Lung microvascular endothelial cell (primary cell): ENCODE measurements at regions not wholly inside any gene's neighbourhood (a gene's known extent, or its start where the extent isn't known, plus 50 kb on each side); places are given as distances from the start of the nearest gene placed in this dataset.

Experiments used
- DNase-seq, 2 donors: peaks; one replicate each; pipeline versions ENCODE4 v3.0.0 to v3.0.0-alpha.2; 2010; ENCODE audit warnings: low read depth in 2 of 2

GRCh38 chr22:42330170-42330569, 59.7 kb upstream of the TCF20 start:
- no peak for DNase-seq

DNA sequence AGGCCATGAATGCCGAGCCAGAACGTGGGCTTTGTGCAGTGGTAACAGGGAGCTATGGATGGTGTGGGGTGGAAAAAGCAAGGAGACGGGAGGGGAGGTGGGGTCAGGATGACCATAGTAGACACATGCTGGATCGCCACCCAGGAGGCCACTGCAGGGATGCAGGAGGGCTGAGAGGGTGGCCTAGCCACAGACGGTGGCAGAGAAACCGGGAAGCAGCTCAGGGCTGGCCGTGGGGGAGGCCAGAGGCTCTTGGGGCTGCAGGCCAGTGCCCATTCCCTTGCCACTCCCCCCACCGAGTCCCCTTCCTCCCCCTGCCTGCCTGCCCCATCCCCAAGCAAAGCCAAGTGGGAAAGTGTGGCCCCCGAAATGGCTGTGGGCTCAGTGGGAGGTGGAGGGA, 59.1 kb upstream of the TCF20 start:
- DNase-seq, result no peak

DNA sequence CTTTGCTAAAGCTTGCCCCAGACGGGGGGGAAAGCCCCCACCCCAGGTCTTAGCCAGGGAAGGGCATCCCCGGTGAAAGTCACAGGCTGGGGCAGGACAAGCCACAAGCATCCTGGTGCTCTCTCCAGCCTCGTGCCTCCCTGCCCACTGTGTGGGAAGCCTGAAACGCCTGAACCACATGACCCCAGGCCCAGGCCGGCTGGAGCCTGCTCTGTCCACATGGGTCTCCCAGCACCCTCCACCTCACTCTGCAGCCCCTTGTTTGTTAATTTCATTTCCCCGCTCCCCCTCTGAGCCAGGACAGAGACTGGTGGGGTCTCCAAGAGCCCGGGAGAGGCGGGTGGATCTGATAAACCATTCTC, 58.3 kb upstream of the TCF20 start:
- no peak for DNase-seq

DNA sequence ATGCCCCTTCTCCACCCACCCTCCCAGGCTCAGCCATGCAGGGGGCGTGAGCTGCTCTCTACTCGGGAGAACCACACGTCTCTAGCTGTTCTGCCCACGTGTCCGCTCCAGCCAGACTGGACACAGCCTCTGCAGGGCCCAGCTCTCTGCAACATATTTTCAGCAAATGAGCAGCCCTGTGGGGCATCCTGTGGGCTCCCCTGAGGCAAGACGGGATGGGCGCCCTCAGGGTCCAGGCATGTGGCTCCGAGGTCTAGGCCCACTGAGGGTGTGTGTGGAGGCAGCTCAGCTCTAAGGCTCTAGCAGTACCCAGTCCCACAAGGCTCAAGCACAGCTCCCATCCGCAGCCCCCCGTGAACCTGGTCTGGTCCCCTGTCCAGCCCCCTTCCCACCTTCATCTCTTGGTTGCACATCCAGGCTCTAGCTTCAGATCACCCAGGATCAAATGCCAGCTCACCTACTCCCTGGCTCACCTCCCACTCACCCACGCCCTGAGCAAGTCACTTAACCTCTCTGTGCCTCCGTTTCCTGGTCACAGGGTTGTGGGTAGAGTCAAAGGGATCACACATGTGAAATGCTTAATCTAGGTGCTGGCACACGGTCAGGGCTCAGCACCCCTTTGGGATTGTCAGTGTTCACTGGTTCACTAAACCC, 57.8 kb upstream of the TCF20 start:
- no peak for DNase-seq

- DNase-seq, result peak in 1 of 2 donors; percentile 11
Observed at GRCh38 chr22:42327462-42328129, 57.1 kb upstream of the TCF20 start.

GRCh38 chr22:42326801-42327200, 56.3 kb upstream of the TCF20 start:
- peak in 1 of 2 donors; percentile 53 for DNase-seq

DNA sequence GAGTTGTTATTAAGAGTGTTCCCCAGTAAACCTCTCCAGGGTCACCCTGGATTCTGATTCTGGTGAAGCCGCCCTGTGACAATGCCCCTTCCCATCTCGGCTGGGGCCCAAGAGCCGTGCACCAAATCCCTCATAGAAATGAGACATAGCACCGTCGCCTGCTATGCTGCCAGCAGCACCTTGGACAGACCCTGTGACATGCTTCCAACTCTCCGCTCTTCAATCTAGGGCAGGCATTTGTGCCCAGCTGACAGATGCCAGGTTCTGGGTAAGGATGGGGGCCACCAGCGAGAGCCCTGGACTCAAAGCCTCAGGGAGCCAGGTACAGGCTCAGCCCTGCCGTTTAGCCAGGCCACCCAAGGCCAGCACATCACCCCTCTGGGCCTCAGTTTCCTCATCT, 55.8 kb upstream of the TCF20 start:
- DNase-seq, result no peak

DNA sequence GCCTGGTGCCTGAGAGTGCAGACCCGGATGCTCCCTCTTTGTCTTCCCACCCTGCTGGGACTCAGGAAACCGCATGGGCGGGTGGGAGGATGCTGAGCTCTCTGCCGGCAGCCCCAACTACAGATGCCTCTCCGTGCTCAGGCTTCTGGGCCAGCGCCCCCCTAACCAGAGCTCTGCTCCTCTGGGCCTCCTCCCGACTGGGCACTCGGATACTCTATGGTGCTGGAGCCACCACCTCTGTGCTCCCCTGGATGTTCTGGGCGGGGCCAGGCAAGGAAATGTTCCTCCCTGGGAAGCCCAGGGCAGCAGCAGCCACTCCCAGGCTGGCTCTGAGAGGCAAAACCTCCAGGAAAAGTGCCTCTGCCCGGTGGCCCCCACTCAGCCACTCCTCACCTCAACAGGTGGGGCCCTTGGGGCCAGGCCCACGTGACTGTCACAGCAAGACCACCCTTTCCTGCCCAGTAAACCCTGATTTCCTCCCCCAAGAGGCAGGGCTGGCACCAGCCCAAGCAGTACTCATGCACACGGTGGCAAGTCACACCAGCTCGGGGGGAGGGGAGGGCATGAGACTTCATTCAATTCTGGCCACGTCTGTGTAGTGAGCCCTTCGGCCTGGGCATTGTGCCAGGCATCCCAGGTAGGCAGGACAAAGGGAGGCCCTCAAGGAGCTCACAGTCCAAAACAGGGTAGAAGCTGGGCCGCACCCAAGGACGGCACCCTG, 54.7 kb upstream of the TCF20 start:
- DNase-seq, result no peak

DNA sequence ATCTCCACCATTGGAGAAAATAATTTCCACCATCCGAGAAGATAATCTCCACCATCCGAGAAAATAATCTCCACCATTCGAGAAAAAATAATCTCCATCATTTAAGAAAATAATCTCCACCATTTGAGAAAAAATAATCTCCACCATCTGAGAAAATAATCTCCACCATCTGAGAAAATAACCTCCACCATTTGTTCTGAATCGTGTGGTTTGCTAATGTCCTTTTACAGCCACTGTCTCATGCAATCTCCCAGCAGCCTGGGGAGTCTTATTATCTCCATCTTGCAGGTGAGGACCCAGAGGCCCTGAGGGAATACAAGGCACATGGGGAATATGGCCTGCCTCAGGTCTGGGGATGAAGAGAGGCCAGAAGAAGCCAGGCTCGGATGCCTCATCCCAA, 54.1 kb upstream of the TCF20 start:
- no peak for DNase-seq

- no peak for DNase-seq
Observed at GRCh38 chr22:42323971-42324370, 53.5 kb upstream of the TCF20 start.

- no peak for DNase-seq
Observed at GRCh38 chr22:42322562-42322926, 52.1 kb upstream of the TCF20 start.

DNA sequence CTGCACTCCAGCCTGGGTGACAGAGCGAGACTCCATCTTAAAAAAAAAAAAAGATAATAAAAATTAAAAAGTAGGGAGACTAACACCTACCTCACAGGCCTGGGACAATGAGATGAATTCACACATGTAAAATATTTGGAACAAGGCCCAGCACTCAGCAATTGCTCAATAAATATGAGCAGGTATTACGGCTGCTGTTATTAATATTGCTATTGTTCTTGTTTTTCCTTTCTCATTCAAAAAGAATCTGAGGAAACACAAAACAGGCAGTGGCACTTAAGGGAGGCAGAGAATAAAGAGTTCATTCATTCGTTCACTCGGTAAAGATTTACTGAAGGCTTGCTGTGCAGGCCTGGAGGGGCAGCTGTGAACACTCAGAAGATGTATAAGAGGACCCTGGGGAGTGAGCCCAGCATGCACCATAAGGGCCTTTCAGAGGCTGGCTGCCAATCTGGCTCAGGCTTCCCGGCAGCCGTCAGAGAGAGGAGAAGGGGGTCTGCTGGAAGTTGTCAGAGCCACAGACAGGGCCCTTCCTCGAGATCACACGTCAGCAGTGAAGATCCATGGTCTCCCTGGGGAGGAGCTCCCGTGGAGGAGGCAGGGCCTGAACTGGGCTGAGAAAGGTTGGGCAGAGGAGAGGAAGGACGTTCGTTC, 51.6 kb upstream of the TCF20 start:
- no peak for DNase-seq

DNA sequence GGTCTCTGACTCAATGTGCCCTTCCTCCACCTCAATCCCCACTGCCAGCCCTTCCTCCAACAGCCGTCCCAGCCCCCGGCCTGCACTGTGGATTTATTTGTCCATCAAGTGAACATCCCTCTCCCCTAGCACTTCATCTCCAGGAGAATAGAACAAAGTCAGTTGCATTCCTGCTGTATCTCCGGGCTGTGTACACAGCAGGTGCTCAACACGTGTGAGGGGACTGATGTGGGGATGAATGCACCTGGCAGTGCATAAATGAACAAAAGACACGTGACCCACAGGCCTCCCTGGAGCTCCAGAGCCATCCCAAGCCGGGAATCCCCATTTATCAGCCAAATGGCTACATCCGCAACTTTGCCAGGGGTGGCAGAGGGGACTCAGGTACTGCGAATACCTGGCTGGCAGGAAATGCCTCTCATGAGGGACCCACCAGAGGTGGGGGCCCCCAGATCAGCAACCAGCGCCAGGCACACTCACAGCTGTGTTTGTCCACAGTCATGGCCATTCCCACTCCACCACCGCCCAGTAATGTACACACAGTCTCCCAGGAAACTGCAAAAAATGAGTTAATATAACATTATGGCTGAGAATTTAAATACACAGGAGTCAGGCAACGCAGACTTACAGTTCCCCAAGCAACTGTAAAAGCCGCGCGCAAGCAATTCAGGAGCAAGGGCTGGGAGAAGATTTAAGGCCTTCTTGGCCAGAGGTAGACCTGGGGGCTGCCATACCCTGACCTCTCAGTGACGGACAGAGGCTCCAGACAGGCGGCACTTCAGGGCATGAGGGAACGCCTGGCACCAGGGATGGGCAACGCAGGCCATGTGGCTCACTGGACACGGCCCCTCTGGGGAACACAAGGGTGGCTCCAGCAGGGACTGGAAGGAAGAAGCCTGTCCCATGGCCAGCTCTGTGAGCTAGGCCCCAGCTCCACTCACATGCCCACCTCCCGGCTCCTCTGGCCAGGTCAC, 50.3 kb upstream of the TCF20 start:
- DNase-seq, result no peak
